Epithelial cell of esophagus (primary cell): ENCODE measurements at regions not wholly inside any gene's neighbourhood (a gene's known extent, or its start where the extent isn't known, plus 50 kb on each side); places are given as distances from the start of the nearest gene placed in this dataset.
A peak's percentile ranks its signal among the peaks of the same experiment; 100 is the strongest.
"Not testable (repeated sequence)": the region's sequence is repeated elsewhere in the genome, so short reads cannot be mapped to it uniquely, and the experiment has no call there.

Source experiments
- DNase-seq: peaks from one replicate; pipeline ENCODE4 v3.0.0; 2010; ENCODE audit warnings: low read depth
- H3K4me3 ChIP-seq: 2 replicates; pipeline ENCODE4 v1.5.1; 2011; ENCODE audit warnings: mild to moderate bottlenecking, low read length, control low read depth
- TF ChIP-seq, protein P1 (sequence below): IDR thresholded peaks from 2 replicates; pipeline ENCODE4 v1.5.1; 2011; ENCODE audit warnings: low read depth, mild to moderate bottlenecking, low read length, control low read depth, inconsistent platforms; ENCODE audit not compliant: insufficient read depth; ENCODE audit errors: missing control alignments

DNA sequence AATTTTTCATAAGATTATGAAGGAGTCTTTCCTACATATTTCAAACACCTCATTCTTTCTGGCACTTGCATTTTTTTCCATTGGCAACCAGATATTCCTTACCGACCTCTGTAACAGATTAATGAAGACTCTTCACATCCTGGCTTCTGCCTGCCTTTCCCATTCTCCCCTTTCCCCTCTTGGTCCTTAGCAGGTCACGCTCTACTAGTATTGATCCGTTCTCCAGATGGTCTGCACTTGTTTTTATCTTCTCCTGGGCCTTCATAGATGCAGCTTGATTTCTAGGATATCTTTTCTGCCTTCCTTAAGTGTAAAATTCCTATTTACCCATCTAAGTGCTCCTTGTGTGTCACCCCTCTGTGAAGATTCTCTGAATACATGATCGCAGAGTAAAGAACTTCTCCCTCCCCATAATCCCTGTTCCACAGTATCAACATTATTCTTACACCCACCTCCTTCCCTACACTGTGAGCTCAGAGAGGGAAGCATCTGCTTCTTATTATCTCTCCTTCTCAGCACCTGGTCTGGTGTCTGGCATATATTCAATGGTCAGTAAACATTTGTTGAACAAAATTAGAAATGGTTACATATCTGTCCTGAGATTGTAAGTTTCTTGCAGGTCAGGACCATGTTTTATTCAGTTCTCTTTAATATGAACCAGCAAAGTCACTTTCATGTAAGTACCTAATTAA, 654.2 kb downstream of the REEP3 start:
- no peak overlapping the region for H3K4me3 ChIP-seq
- TF ChIP-seq, protein P1, sequence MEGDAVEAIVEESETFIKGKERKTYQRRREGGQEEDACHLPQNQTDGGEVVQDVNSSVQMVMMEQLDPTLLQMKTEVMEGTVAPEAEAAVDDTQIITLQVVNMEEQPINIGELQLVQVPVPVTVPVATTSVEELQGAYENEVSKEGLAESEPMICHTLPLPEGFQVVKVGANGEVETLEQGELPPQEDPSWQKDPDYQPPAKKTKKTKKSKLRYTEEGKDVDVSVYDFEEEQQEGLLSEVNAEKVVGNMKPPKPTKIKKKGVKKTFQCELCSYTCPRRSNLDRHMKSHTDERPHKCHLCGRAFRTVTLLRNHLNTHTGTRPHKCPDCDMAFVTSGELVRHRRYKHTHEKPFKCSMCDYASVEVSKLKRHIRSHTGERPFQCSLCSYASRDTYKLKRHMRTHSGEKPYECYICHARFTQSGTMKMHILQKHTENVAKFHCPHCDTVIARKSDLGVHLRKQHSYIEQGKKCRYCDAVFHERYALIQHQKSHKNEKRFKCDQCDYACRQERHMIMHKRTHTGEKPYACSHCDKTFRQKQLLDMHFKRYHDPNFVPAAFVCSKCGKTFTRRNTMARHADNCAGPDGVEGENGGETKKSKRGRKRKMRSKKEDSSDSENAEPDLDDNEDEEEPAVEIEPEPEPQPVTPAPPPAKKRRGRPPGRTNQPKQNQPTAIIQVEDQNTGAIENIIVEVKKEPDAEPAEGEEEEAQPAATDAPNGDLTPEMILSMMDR, result no peak
- DNase-seq, result no peak

DNA sequence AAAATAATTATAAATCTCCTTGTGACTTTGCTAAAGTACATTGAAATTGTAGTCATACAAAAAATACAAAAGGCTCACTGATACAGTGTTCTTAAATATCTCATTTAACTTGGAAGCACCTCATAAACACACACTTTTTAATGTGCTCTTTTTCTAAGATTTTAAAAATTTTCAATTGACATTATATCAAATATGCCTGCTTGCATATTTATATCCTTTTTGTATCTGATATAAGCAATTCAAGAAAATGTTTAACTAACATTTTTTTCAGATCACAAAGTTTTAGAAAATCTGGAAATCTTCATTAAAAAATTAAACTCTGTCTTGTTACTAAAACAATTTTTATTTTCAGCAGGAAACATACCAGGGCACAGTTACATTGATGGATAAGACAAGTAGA, 661.5 kb downstream of the REEP3 start:
- no peak overlapping the region for H3K4me3 ChIP-seq
- TF ChIP-seq, protein P1, result no peak
- DNase-seq, result no peak

DNA sequence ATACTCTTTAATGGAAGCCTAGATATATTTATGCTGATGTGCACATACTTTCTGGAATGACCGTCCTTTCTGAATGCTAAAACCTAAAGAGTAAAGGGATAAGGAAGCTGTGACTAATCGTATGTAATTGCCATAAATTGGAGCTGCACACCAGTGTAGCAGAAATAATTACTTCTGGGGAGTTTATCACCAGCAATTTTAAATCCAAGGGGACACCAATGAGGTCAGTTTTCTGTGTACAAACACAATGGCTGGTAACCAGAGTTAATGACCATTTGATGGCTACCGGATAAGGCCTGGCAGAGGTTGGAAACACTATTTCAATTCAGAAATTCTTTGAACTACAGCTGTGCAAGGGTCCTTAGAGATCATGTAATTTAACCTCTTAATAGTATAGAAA, 670.1 kb downstream of the REEP3 start:
- TF ChIP-seq, protein P1, result no peak
- no peak overlapping the region for H3K4me3 ChIP-seq
- DNase-seq, result no peak

DNA sequence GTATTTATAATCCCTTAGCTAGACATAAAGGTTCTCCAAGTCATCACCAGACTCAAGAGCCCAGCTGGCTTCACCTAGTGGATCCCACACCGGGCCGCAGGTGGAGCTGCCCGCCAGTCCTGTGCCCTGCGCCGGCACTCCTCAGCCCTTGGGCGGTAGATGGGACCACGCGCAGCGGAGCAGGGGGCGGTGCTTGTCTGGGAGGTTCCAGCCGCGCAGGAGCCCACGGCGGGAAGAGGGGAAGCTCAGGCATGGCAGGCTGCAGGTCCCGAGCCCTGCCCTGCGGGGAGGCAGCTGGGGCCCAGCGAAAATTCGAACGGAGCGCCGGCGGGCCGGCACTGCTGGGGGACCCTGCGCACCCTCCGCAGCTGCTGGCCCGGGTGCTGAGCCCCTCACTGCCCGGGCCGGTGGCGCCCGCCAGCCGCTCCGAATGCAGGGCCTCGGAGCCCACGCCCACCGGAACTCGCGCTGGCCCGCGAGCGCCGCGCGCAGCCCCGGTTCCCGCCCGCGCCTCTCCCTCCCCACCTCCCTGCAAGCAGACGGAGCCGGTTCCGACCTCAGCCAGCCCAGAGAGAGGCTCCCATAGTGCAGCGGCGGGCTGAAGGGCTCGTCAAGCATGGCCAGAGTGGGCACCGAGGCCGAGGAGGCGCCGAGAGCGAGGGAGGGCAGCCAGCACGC, 675.6 kb downstream of the REEP3 start:
- TF ChIP-seq, protein P1, result no peak
- DNase-seq, result no peak
- H3K4me3 ChIP-seq, result no peak overlapping the region

DNA sequence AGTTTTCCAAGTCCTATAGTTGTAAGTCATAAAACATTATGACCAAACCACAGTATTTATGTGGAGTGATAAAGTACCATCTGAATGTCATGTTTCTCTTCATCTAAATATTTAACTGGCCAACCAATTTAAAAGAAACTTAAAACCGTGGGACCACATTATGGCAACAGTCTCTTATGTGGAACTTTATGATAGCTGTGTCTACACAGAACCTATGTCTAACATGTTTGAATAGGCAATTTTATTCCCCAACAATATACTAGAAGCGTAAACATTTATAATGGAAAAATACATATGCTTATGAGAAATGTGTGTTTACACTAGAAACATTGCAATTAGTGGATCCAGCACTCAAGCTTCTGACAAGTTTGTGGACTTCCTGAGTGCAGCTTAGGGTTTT, 680.7 kb downstream of the REEP3 start:
- TF ChIP-seq, protein P1, result no peak
- H3K4me3 ChIP-seq, result no peak overlapping the region
- no peak for DNase-seq

DNA sequence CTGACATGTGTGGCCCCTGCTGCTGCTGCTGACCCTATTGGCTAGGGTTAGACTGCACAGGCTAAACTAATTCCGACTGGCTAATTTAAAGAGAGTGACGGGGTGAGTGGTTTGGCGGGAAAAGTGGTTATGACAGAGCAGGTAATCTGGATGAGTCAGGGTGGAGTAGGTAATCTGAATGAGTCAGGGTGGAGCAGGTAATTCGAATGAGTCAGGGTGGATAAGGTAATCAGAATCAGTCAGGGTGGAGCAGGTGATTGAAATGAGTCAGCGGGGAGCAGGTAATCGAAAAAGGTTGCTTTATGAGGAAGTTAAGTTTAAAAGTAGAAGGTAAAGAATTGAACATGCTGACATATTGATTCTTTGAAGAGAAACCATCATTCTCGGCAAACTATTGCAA, 683.3 kb downstream of the REEP3 start:
- DNase-seq, result peak; percentile 47
- H3K4me3 ChIP-seq, result not testable (repeated sequence)

DNA sequence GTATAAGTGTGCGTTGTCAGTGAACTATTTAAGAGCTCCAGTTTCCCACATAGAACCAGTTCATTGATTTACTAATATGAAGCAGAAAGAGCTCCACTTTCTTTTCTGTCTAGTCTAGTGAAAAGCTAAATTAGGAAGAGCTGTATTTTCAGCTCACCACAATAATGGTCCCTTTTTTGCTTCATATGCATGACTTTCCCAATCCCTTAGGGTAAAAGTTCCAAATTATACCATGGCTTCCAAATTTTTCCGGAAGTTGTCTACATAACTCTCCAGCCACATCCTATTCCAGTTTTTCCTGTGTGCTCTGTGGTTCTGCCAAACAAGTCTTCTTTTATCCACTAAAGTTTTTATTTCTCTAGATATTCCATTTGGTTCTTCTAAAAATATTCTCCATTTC, 685.2 kb downstream of the REEP3 start:
- no peak for DNase-seq
- H3K4me3 ChIP-seq, result no peak overlapping the region
- TF ChIP-seq, protein P1, result no peak
